Trophoblast cell (in vitro differentiated cells and primary cell): ENCODE measurements at regions not wholly inside any gene's neighbourhood (a gene's known extent, or its start where the extent isn't known, plus 50 kb on each side); places are given as distances from the start of the nearest gene placed in this dataset.
"Not testable (repeated sequence)": the region's sequence is repeated elsewhere in the genome, so short reads cannot be mapped to it uniquely, and the experiment has no call there.

Experiments
- DNase-seq, 2 donors: peaks; one replicate each; pipeline ENCODE4 v3.0.0-alpha.2; 2016
- H2AFZ ChIP-seq: 2 replicates; pipeline ENCODE4 v1.6.1; 2013; ENCODE audit warnings: low read length, moderate library complexity, mild to moderate bottlenecking; ENCODE audit not compliant: insufficient read depth, poor library complexity
- H2AK5ac ChIP-seq: 2 replicates; pipeline ENCODE4 v1.6.1; 2013; ENCODE audit warnings: mild to moderate bottlenecking, low read length
- H2BK120ac ChIP-seq: 2 replicates; pipeline ENCODE4 v1.6.1; 2013; ENCODE audit warnings: low read length, mild to moderate bottlenecking, moderate library complexity; ENCODE audit not compliant: insufficient read depth, poor library complexity
- H2BK12ac ChIP-seq: 2 replicates; pipeline ENCODE4 v1.6.1; 2013; ENCODE audit warnings: mild to moderate bottlenecking, low read length, moderate library complexity
- H2BK5ac ChIP-seq: 2 replicates; pipeline ENCODE4 v1.6.1; 2013; ENCODE audit warnings: low read length, low read depth, moderate library complexity, mild to moderate bottlenecking; ENCODE audit not compliant: poor library complexity
- H3K14ac ChIP-seq: 2 replicates; pipeline ENCODE4 v1.6.1; 2013; ENCODE audit warnings: mild to moderate bottlenecking, low read length
- H3K18ac ChIP-seq: 2 replicates; pipeline ENCODE4 v1.6.1; 2013; ENCODE audit warnings: mild to moderate bottlenecking, low read length
- H3K23ac ChIP-seq: 2 replicates; pipeline ENCODE4 v1.6.1; 2013; ENCODE audit warnings: low read length
- H3K27ac ChIP-seq: 2 replicates; pipeline ENCODE4 v1.5.1; 2013; ENCODE audit warnings: low read depth, mild to moderate bottlenecking, inconsistent platforms, low read length, moderate library complexity
- H3K27me3 ChIP-seq: 2 replicates; pipeline ENCODE4 v1.6.1; 2013; ENCODE audit warnings: inconsistent platforms, mild to moderate bottlenecking, low read length, moderate library complexity; ENCODE audit not compliant: insufficient read depth
- H3K36me3 ChIP-seq, 2 experiments: 1 replicate in 1 of 2; 2 replicates in 1 of 2; pipeline ENCODE4 v1.6.1; 2013; ENCODE audit warnings: low read length in 2 of 2, mild to moderate bottlenecking in 2 of 2, moderate library complexity in 1 of 2; ENCODE audit not compliant: insufficient read depth in 2 of 2, control insufficient read depth in 1 of 2
- H3K4ac ChIP-seq: 2 replicates; pipeline ENCODE4 v1.6.1; 2013; ENCODE audit warnings: low read depth, mild to moderate bottlenecking, low read length, moderate library complexity
- H3K4me1 ChIP-seq, 2 experiments: 1 replicate in 1 of 2; 2 replicates in 1 of 2; pipeline ENCODE4 v1.6.1; 2013; ENCODE audit warnings: low read length in 2 of 2, mild to moderate bottlenecking in 2 of 2, moderate library complexity in 1 of 2; ENCODE audit not compliant: insufficient read depth in 2 of 2, control insufficient read depth in 1 of 2
- H3K4me2 ChIP-seq: 2 replicates; pipeline ENCODE4 v1.6.1; 2013; ENCODE audit warnings: inconsistent platforms, mild to moderate bottlenecking, low read length, moderate library complexity
- H3K4me3 ChIP-seq: 2 replicates; pipeline ENCODE4 v1.5.1; 2013; ENCODE audit warnings: mild to moderate bottlenecking, low read depth, low read length, inconsistent platforms
- H3K79me1 ChIP-seq: one replicate; pipeline ENCODE4 v1.6.1; 2013; ENCODE audit warnings: low read length
- H3K79me2 ChIP-seq: 2 replicates; pipeline ENCODE4 v1.6.1; 2013; ENCODE audit warnings: low read length, mild to moderate bottlenecking; ENCODE audit not compliant: control insufficient read depth, insufficient read depth, poor library complexity
- H3K9ac ChIP-seq: 2 replicates; pipeline ENCODE4 v1.6.1; 2013; ENCODE audit warnings: mild to moderate bottlenecking, low read length
- H3K9me3 ChIP-seq: 2 replicates; pipeline ENCODE4 v1.6.1; 2013; ENCODE audit warnings: low read depth, mild to moderate bottlenecking, control low read depth, inconsistent platforms, low read length; ENCODE audit not compliant: insufficient read depth
- H4K12ac ChIP-seq: 2 replicates; pipeline ENCODE4 v1.6.1; 2013; ENCODE audit warnings: low read depth, mild to moderate bottlenecking, low read length, moderate library complexity
- H4K8ac ChIP-seq: 2 replicates; pipeline ENCODE4 v1.6.1; 2013; ENCODE audit warnings: low read depth, mild to moderate bottlenecking, low read length, moderate library complexity
- H4K91ac ChIP-seq: one replicate; pipeline ENCODE4 v1.6.1; 2013; ENCODE audit warnings: low read depth, mild to moderate bottlenecking, low read length, moderate library complexity
- WGBS: extraction: QIAGEN DNeasy Blood & Tissue Kit; methylation state at CpG from one replicate; pipeline ENCODE4 v1.1.7; 2013; ENCODE audit warnings: missing lambda C conversion rate; ENCODE audit not compliant: insufficient read length, insufficient coverage; ENCODE audit errors: extremely low coverage; 5-methylcytosine and 5-hydroxymethylcytosine counted together

DNA sequence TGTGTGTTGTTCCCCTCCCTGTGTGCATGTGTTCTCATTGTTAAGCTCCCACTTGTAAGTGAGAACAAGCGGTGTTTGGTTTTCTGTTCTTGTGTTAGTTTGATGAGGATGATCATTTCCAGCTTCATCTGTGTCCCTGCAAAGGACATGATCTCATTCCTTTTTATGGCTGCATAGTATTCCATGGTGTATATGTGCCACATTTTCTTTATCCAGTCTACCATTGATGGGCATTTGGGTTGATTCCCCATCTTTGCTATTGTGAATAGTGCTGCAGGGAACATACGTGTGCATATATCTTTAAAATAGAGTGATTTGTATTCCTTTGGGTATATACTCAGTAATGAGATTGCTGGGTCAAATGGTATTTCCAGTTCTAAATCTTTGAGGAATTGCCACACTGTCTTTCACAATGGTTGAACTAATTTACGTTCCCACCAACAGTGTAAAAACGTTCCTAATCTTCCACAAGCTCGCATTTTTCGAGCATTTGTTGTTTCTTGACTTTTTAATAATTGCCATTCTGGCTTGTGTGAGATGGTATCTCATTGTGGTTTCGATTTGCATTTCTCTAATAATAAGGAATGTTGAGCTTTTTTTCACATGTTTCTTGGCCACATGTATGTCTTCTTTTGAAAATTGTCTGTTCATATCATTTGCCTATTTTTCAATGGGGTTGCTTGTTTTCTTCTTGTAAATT, 60.6 kb upstream of the PPP1R12A start:
- not testable (repeated sequence) for H3K9ac ChIP-seq, H2BK120ac ChIP-seq, H2AFZ ChIP-seq, H3K18ac ChIP-seq, H3K23ac ChIP-seq, H3K36me3 ChIP-seq, H2BK5ac ChIP-seq, H3K4me3 ChIP-seq, H3K27me3 ChIP-seq, H3K79me2 ChIP-seq, H3K27ac ChIP-seq, H4K12ac ChIP-seq, H3K4me2 ChIP-seq, H3K14ac ChIP-seq, H4K8ac ChIP-seq, H3K4me1 ChIP-seq, H3K79me1 ChIP-seq, H3K9me3 ChIP-seq, H2AK5ac ChIP-seq, H2BK12ac ChIP-seq, H4K91ac ChIP-seq, H3K4ac ChIP-seq
- peak; percentile 17 to 88 for DNase-seq
- WGBS: no CpG with 5 or more reads among the region's 7 CpGs

DNA sequence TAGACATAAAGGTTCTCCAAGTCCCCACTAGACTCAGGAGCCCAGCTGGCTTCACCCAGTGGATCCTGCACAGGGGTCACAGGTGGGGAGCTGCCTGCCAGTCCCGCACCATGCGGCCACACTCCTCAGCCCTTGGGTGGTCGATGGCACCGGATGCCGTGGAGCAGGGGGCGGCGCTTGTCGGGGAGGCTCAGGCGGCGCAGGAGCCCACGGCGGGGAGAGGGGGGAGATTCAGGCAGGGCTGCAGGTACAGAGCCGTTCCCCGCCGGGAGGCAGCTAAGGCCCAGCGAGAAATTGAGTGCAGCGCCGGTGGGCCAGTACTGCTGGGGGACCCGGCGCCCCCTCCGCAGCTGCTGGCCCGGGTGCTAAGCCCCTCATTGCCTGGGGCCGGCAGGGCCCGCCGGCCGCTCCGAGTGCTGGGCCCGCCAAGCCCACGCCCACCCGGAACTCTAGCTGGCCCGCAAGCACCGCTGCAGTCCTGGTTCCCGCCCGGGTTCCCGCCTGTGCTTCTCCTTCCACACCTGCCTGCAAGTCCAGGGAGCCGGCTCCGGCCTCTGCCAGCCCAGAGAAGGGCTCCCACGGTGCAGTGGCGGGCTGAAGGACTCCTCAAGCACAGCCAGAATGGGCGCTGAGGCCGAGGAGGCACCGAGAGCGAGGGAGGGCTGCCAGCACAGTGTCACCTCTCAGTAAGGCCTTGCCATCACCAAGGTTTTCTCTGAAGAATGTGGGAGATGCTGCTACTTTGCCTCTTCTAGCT, 58.4 kb upstream of the PPP1R12A start:
- Histone ChIP-seq H3K9me3 (no peaks in the 10 kb centered on the region), H3K79me2 (no peaks in the 10 kb centered on the region), H3K18ac (no peak overlapping the region), H2BK12ac (no peak overlapping the region), H4K8ac (no peak overlapping the region), H3K4me1 (no peaks in the 10 kb centered on the region), H4K91ac (no peak overlapping the region), H2BK120ac (no peak overlapping the region), H3K27me3 (no peaks in the 10 kb centered on the region), H3K23ac (no peak overlapping the region), H3K4me3 (no peak overlapping the region), H4K12ac (no peak overlapping the region), H3K79me1 (no peaks in the 10 kb centered on the region), H3K4ac (no peak overlapping the region), H3K14ac (no peak overlapping the region), H2BK5ac (no peak overlapping the region), H2AK5ac (no peak overlapping the region), H2AFZ (no peak overlapping the region), H3K4me2 (no peak overlapping the region), H3K27ac (no peak overlapping the region), H3K36me3 (no peaks in the 10 kb centered on the region), H3K9ac (no peak overlapping the region)
- no peak for DNase-seq
- WGBS: no CpG with 5 or more reads among the region's 43 CpGs

DNA sequence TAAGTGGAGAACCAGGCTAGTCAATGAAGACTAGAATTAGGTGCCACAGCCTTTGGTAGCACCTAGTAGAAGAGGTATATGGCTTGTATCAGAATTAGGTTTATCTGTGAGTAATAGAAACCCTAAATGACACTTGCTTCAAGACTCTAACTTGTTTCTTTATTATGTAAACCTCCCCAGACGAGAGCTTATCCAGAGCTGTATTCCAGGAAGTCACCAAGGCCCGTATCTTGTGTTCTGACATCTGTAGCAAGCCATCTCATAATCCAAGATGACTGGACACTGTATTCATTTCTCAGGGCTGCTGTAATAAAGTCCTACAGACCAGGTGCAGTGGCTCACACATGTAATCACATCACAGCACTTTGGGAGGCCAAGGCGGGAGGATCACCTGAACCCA, 56.7 kb upstream of the PPP1R12A start:
- no peak overlapping the region for H2BK12ac ChIP-seq
- no peaks in the 10 kb centered on the region for H3K27me3 ChIP-seq
- H3K9me3 ChIP-seq: no peaks in the 10 kb centered on the region
- no peak overlapping the region for H3K23ac ChIP-seq
- H2BK120ac ChIP-seq: no peak overlapping the region
- no CpG with 5 or more reads among the region's 3 CpGs for WGBS
- H3K27ac ChIP-seq: no peak overlapping the region
- no peak overlapping the region for H4K8ac ChIP-seq
- no peak overlapping the region for H4K91ac ChIP-seq
- H3K4me3 ChIP-seq: no peak overlapping the region
- H3K18ac ChIP-seq: no peak overlapping the region
- H3K4ac ChIP-seq: no peak overlapping the region
- no peak overlapping the region for H3K9ac ChIP-seq
- H2BK5ac ChIP-seq: no peak overlapping the region
- no peaks in the 10 kb centered on the region for H3K36me3 ChIP-seq
- no peak overlapping the region for H2AK5ac ChIP-seq
- H3K79me1 ChIP-seq: no peaks in the 10 kb centered on the region
- H4K12ac ChIP-seq: no peak overlapping the region
- no peak for DNase-seq
- H3K14ac ChIP-seq: no peak overlapping the region
- H3K79me2 ChIP-seq: no peaks in the 10 kb centered on the region
- no peak overlapping the region for H3K4me2 ChIP-seq
- no peaks in the 10 kb centered on the region for H3K4me1 ChIP-seq
- no peak overlapping the region for H2AFZ ChIP-seq

DNA sequence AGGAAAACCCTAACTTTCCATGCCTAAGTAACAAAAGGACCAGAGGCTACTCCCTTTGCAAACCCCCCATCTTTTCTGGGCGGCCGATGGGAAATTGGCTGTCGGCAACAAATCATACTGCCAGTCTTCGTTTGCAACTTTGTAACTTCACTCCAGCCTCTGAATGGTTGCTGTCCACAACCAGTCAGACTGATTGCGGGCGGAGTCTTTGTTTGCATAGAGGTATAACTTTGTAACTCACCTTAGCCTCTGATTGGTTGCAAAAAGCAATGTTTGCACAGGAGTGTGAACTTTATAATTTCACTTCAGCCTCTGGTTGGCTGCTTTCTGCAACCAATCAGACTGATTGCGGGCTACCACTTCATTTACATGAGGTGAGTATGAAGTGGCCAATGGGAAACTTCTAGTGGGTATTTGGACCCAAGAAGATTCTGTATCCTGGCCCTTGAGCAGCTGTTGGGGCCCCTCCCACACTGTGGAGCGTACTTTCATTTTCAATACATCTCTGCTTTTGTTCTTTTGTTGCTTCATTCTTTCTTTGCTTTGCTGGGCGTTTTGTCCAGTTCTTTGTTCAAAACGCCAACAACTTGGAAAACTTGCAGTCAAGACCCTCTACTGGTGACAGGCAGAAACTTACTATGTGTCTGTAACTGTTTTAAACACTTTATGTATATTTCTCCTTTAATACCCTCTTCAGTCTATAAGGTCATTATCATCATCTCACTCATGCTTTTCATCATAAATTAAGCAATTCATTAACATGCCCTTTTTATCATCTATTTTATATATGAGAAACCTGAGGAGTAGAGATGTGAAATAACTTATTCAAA, 55.8 kb upstream of the PPP1R12A start:
- not testable (repeated sequence) for H3K9ac ChIP-seq, H2BK12ac ChIP-seq, H3K79me2 ChIP-seq, H2AK5ac ChIP-seq, H3K27ac ChIP-seq, H3K9me3 ChIP-seq, H3K4me3 ChIP-seq, H3K4ac ChIP-seq, H3K36me3 ChIP-seq, H3K23ac ChIP-seq, H4K91ac ChIP-seq, H3K18ac ChIP-seq, H3K4me1 ChIP-seq, H3K4me2 ChIP-seq, H3K79me1 ChIP-seq, H2AFZ ChIP-seq, H2BK120ac ChIP-seq, H3K14ac ChIP-seq, H3K27me3 ChIP-seq, DNase-seq, H2BK5ac ChIP-seq, H4K8ac ChIP-seq, H4K12ac ChIP-seq
- no CpG with 5 or more reads among the region's 10 CpGs for WGBS
